ENCODE measurements at regions not wholly inside any gene's neighbourhood (a gene's known extent, or its start where the extent isn't known, plus 50 kb on each side); places are given as distances from the start of the nearest gene placed in this dataset.

GRCh38 chr1:4976859-4977440, 322.5 kb downstream of the AJAP1 start:
- no peak for DNase-seq
- in situ Hi-C loops (cut with MboI; ENCODE audit: low sequenced_read_pairs in 4 of 4): no loop called here
- intact Hi-C loops (cut with DNase I; ENCODE audit: low total_unique reads): no loop called here

GRCh38 chr1:4975856-4976255, 321.4 kb downstream of the AJAP1 start:
- no peak for ATAC-seq
- Histone ChIP-seq H3K9me3 (no peaks in the 10 kb centered on the region), H3K36me3 (no peaks in the 10 kb centered on the region), H3K27me3 (no peaks in the 10 kb centered on the region), H3K4me3 (no peak overlapping the region), H3K4me1 (no peaks in the 10 kb centered on the region), H3K27ac (no peak overlapping the region)
- in situ Hi-C loops (cut with MboI; ENCODE audit: low sequenced_read_pairs in 4 of 4) (no loop called here), intact Hi-C loops (cut with DNase I; ENCODE audit: low total_unique reads) (no loop called here)
- TF ChIP-seq POLR2A (IDR thresholded peaks at IDR 0.05) (no peak), CTCF (IDR thresholded peaks at IDR 0.05 in 4 of 5, conservative IDR thresholded peaks at IDR 0.05 in 1 of 5) (no peak)
- no peak for DNase-seq

More at GRCh38 chr1:4976859-4977440, 322.5 kb downstream of the AJAP1 start:
- no peak for ATAC-seq
- Histone ChIP-seq H3K27ac (no peak overlapping the region), H3K9me3 (no peaks in the 10 kb centered on the region), H3K4me3 (no peak overlapping the region), H3K4me1 (no peaks in the 10 kb centered on the region), H3K36me3 (no peaks in the 10 kb centered on the region), H3K27me3 (no peaks in the 10 kb centered on the region)
- TF ChIP-seq POLR2A (IDR thresholded peaks at IDR 0.05): no peak
- TF ChIP-seq CTCF (IDR thresholded peaks at IDR 0.05 in 4 of 5, conservative IDR thresholded peaks at IDR 0.05 in 1 of 5): no peak

- ATAC-seq: no peak
Observed at GRCh38 chr1:4974981-4975685, 320.7 kb downstream of the AJAP1 start.

GRCh38 chr1:4973341-4973740, 318.9 kb downstream of the AJAP1 start:
- ATAC-seq (no peak), DNase-seq (no peak)
- H3K9me3 ChIP-seq: no peaks in the 10 kb centered on the region
- in situ Hi-C loops (cut with MboI; ENCODE audit: low sequenced_read_pairs in 4 of 4): no loop called here
- H3K27ac ChIP-seq: no peak overlapping the region
- no peak overlapping the region for H3K4me3 ChIP-seq
- intact Hi-C loops (cut with DNase I; ENCODE audit: low total_unique reads): no loop called here
- no peaks in the 10 kb centered on the region for H3K27me3 ChIP-seq
- H3K4me1 ChIP-seq: no peaks in the 10 kb centered on the region
- no peaks in the 10 kb centered on the region for H3K36me3 ChIP-seq
- TF ChIP-seq POLR2A (IDR thresholded peaks at IDR 0.05) (no peak), CTCF (IDR thresholded peaks at IDR 0.05 in 4 of 5, conservative IDR thresholded peaks at IDR 0.05 in 1 of 5) (no peak)

More at GRCh38 chr1:4974981-4975685, 320.7 kb downstream of the AJAP1 start:
- no peaks in the 10 kb centered on the region for H3K27me3 ChIP-seq
- intact Hi-C loops (cut with DNase I; ENCODE audit: low total_unique reads): no loop called here
- H3K9me3 ChIP-seq: no peaks in the 10 kb centered on the region
- no peak overlapping the region for H3K27ac ChIP-seq
- no peak for DNase-seq
- in situ Hi-C loops (cut with MboI; ENCODE audit: low sequenced_read_pairs in 4 of 4): no loop called here
- TF ChIP-seq POLR2A (IDR thresholded peaks at IDR 0.05): no peak
- TF ChIP-seq CTCF (IDR thresholded peaks at IDR 0.05 in 4 of 5, conservative IDR thresholded peaks at IDR 0.05 in 1 of 5): no peak
- no peak overlapping the region for H3K4me3 ChIP-seq
- H3K4me1 ChIP-seq: no peaks in the 10 kb centered on the region
- no peaks in the 10 kb centered on the region for H3K36me3 ChIP-seq

Measured in gastrocnemius medialis (tissue), 4 donors.